Endothelial cell (in vitro differentiated cells): ENCODE measurements at regions not wholly inside any gene's neighbourhood (a gene's known extent, or its start where the extent isn't known, plus 50 kb on each side); places are given as distances from the start of the nearest gene placed in this dataset.

ENCODE experiments used
- DNase-seq: peaks from one replicate; pipeline ENCODE4 v3.0.0; 2021; ENCODE audit warnings: low spot score
- H3K27ac Mint-ChIP-seq: one replicate; pipeline ENCODE4 v1.8.0; 2021; ENCODE audit warnings: mixed read lengths, inconsistent platforms; ENCODE audit not compliant: unreplicated experiment
- H3K27me3 Mint-ChIP-seq: one replicate; pipeline ENCODE4 v1.8.0; 2021; ENCODE audit warnings: mild to moderate bottlenecking, moderate library complexity, mixed read lengths, inconsistent platforms; ENCODE audit not compliant: unreplicated experiment
- H3K36me3 Mint-ChIP-seq: one replicate; pipeline ENCODE4 v1.8.0; 2021; ENCODE audit warnings: mild to moderate bottlenecking, low read depth, mixed read lengths, inconsistent platforms; ENCODE audit not compliant: unreplicated experiment
- H3K4me1 Mint-ChIP-seq: one replicate; pipeline ENCODE4 v1.8.0; 2021; ENCODE audit warnings: mild to moderate bottlenecking, mixed read lengths, inconsistent platforms; ENCODE audit not compliant: unreplicated experiment
- H3K4me3 Mint-ChIP-seq: one replicate; pipeline ENCODE4 v1.8.0; 2021; ENCODE audit warnings: mild to moderate bottlenecking, mixed read lengths, inconsistent platforms; ENCODE audit not compliant: unreplicated experiment
- H3K9me3 Mint-ChIP-seq: one replicate; pipeline ENCODE4 v1.8.0; 2021; ENCODE audit warnings: mixed read lengths, inconsistent platforms; ENCODE audit not compliant: unreplicated experiment
- TF ChIP-seq, protein P1 (sequence below): fragments of 200-600 bp; sonication (generic); IDR thresholded peaks from one replicate; pipeline ENCODE4 v1.5.0; 2021; ENCODE audit warnings: antibody characterized with exemption; ENCODE audit not compliant: unreplicated experiment

DNA sequence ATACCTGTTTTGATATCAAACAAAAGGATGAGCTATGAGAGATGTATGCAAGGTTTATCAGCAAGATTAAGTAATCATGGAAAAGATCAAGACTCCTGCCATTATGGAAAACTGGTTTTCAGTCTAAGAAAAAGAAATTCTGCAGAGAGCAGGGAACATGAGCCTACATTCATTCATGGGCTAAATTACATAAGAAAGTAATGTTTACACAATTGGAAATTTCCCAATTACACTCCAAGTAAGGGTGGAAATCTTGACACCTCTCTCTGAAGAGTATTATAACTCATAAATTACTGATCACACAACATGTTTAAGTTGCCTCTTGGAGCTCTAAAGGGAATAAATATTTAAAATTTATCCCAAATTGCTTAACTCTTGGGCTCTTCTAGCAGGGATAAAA is 206.2 kb downstream of the SLC6A15 start:
- Mint-ChIP-seq H3K36me3 (no peaks in the 10 kb centered on the region), H3K9me3 (no peaks in the 10 kb centered on the region), H3K27me3 (no peaks in the 10 kb centered on the region), H3K4me1 (no peaks in the 10 kb centered on the region), H3K27ac (no peak overlapping the region), H3K4me3 (no peak overlapping the region)
- TF ChIP-seq, protein P1, sequence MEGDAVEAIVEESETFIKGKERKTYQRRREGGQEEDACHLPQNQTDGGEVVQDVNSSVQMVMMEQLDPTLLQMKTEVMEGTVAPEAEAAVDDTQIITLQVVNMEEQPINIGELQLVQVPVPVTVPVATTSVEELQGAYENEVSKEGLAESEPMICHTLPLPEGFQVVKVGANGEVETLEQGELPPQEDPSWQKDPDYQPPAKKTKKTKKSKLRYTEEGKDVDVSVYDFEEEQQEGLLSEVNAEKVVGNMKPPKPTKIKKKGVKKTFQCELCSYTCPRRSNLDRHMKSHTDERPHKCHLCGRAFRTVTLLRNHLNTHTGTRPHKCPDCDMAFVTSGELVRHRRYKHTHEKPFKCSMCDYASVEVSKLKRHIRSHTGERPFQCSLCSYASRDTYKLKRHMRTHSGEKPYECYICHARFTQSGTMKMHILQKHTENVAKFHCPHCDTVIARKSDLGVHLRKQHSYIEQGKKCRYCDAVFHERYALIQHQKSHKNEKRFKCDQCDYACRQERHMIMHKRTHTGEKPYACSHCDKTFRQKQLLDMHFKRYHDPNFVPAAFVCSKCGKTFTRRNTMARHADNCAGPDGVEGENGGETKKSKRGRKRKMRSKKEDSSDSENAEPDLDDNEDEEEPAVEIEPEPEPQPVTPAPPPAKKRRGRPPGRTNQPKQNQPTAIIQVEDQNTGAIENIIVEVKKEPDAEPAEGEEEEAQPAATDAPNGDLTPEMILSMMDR: no peak
- no peak for DNase-seq

DNA sequence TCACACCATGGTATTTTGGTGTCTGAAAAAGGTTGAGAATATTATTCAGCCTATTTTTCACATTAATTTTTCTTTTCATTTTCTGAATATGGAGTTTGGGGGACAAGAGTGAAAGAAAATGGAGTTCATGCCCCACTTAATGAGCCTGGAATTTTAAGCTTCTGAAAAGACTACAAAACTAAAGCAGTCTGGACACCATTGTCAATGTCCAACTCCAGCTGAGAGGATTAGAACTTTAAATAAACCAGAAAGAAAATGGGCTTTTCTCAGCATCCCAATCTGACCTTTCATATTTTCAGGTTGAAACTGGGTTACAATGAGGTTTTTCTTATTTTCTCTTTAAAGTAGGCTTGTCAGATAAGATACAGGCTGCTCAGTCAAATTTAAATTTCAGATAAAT is 207.7 kb downstream of the SLC6A15 start:
- no peak for DNase-seq
- no peak overlapping the region for H3K4me3 Mint-ChIP-seq
- no peaks in the 10 kb centered on the region for H3K9me3 Mint-ChIP-seq
- H3K36me3 Mint-ChIP-seq: no peaks in the 10 kb centered on the region
- TF ChIP-seq, protein P1: no peak
- no peak overlapping the region for H3K27ac Mint-ChIP-seq
- H3K4me1 Mint-ChIP-seq: no peaks in the 10 kb centered on the region
- no peaks in the 10 kb centered on the region for H3K27me3 Mint-ChIP-seq

DNA sequence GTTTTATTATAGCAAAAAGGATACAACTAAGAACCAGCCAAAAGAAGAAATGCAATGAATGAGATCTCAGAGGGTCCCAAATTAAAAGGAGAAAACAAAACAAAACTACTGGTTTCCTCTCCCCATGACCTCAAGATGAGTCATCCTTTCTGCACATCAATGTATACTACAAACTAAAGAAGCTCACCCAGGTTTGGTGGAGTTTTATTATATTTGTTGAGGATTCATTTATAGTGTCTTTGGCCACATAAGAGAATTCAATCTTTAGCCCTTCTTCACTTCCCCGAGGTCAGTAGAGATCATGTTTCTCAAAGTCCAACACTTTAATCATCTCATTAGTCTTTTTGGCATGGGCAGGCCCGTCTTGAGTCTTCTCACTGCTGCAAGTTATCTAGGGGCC is 210.6 kb downstream of the SLC6A15 start:
- TF ChIP-seq, protein P1: no peak
- no peak overlapping the region for H3K27ac Mint-ChIP-seq
- no peaks in the 10 kb centered on the region for H3K9me3 Mint-ChIP-seq
- no peak overlapping the region for H3K4me3 Mint-ChIP-seq
- H3K4me1 Mint-ChIP-seq: no peaks in the 10 kb centered on the region
- DNase-seq: no peak
- H3K27me3 Mint-ChIP-seq: no peaks in the 10 kb centered on the region
- H3K36me3 Mint-ChIP-seq: no peaks in the 10 kb centered on the region

DNA sequence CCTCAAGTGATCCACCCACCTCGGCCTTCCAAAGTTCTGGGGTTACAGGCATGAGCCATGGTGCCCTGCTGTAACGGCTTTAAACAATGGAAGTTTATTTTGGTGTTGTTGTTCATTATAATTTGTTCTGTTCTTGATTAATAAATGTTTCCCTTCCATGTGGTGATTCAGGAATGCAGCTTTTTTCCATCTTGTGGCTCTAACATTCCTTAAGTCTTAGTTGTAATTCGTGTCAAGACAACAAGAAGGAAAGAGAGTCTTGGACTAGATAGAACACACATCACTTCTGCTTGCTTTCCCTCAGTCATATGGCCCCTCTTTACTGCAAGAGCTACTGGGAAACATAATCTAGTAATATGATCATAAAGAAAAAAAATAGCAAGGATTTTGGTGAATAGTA is 211.6 kb downstream of the SLC6A15 start:
- TF ChIP-seq, protein P1: no peak
- H3K4me1 Mint-ChIP-seq: no peaks in the 10 kb centered on the region
- H3K27me3 Mint-ChIP-seq: no peaks in the 10 kb centered on the region
- no peak overlapping the region for H3K4me3 Mint-ChIP-seq
- no peak for DNase-seq
- no peak overlapping the region for H3K27ac Mint-ChIP-seq
- no peaks in the 10 kb centered on the region for H3K9me3 Mint-ChIP-seq
- H3K36me3 Mint-ChIP-seq: no peaks in the 10 kb centered on the region

DNA sequence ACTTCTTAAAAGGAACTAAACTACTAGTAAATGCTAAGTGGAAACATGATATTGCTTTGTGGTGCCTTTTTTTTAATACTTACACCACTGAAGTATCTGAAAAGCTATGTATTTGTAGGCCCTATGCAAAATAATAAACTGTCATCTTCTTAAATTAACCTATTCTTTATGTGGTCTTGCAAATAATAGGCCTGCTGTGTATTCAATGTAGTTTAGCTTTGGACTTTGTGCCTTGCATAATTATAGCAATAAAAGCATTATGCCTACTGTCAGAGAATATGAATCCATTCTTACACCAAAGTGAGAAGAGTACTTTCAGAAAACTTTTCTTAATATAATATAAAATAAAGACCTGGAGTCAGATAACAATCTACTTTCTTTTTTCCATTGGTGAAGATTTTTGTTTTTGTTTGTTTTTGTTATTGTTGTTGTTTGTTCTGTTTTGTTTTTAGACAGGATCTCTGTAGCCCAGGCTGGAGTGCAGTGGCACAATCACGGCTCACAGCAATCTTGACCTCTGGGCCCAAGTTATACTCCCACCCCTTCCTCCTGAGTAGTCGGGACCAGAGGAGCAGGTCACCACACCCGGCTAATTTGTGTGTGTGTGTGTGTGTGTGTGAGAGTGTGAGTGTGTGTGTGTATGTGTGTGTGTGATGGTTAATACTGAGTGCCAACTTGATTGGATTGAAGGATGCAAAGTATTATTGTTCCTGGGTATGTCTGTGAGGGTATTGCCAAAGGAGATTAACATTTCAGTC is 213.8 kb downstream of the SLC6A15 start:
- H3K36me3 Mint-ChIP-seq: no peaks in the 10 kb centered on the region
- no peaks in the 10 kb centered on the region for H3K9me3 Mint-ChIP-seq
- H3K27ac Mint-ChIP-seq: no peak overlapping the region
- no peak for DNase-seq
- TF ChIP-seq, protein P1: no peak
- H3K4me3 Mint-ChIP-seq: no peak overlapping the region
- no peaks in the 10 kb centered on the region for H3K4me1 Mint-ChIP-seq
- no peaks in the 10 kb centered on the region for H3K27me3 Mint-ChIP-seq
